Peyer's patch (tissue), 4 donors: ENCODE measurements at regions not wholly inside any gene's neighbourhood (a gene's known extent, or its start where the extent isn't known, plus 50 kb on each side); places are given as distances from the start of the nearest gene placed in this dataset.

ENCODE experiments used
- POLR2A ChIP-seq, 2 donors: fragments of 450-650 bp; IDR thresholded peaks; one replicate each; pipeline ENCODE4 v1.5.1; 2017; ENCODE audit warnings: antibody characterized with exemption in 2 of 2, mild to moderate bottlenecking in 2 of 2, moderate library complexity in 2 of 2
- TF ChIP-seq, protein P1 (sequence below), 6 experiments: fragments of 450-650 bp in 4 of 6; fragments of 200-600 bp in 2 of 6; sonication (generic) in 1 of 6; IDR thresholded peaks; one replicate each; pipeline ENCODE4 v1.5.1; 2017 to 2019; ENCODE audit warnings: antibody characterized with exemption in 6 of 6, mild to moderate bottlenecking in 3 of 6, moderate library complexity in 1 of 6

DNA sequence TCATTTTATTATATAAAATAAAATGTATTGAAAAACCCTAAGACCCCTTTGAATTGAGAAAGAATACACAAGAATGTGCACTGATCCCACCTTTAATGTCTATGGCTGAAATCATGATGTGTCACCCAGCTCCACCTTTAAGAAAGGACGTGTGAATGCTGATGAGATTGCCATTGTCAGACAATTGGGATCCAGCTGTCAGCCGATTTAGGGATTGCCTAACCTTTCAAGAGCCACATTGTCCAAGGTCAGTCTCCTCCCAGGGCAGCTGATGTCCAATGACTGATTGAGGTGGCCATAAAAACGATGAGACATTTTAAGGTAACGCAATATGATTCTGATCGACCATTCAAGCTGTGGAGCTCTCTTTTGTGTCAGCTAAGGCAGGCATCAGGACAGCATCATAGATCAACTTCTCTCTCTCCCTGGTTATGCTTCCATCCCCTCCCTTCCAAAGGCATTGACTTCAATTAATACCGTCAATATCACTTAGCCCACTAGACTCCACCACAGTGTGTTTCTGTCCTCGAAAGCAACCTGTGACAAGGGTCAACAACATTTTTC, 1676.4 kb downstream of the PCDH7 start:
- TF ChIP-seq, protein P1, sequence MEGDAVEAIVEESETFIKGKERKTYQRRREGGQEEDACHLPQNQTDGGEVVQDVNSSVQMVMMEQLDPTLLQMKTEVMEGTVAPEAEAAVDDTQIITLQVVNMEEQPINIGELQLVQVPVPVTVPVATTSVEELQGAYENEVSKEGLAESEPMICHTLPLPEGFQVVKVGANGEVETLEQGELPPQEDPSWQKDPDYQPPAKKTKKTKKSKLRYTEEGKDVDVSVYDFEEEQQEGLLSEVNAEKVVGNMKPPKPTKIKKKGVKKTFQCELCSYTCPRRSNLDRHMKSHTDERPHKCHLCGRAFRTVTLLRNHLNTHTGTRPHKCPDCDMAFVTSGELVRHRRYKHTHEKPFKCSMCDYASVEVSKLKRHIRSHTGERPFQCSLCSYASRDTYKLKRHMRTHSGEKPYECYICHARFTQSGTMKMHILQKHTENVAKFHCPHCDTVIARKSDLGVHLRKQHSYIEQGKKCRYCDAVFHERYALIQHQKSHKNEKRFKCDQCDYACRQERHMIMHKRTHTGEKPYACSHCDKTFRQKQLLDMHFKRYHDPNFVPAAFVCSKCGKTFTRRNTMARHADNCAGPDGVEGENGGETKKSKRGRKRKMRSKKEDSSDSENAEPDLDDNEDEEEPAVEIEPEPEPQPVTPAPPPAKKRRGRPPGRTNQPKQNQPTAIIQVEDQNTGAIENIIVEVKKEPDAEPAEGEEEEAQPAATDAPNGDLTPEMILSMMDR (IDR thresholded peaks at IDR 0.05) = no peak
- TF ChIP-seq POLR2A (IDR thresholded peaks at IDR 0.05) = no peak
